Transverse colon (tissue), 3 donors: ENCODE measurements at regions not wholly inside any gene's neighbourhood (a gene's known extent, or its start where the extent isn't known, plus 50 kb on each side); places are given as distances from the start of the nearest gene placed in this dataset.

Experiments used
- EP300 ChIP-seq: sonication (generic); formaldehyde crosslinking; IDR thresholded peaks from one replicate; pipeline ENCODE4 v1.6.1; 2017; ENCODE audit warnings: antibody characterized with exemption, low read depth
- POLR2A ChIP-seq: fragments of 450-650 bp; IDR thresholded peaks from one replicate; pipeline ENCODE4 v1.6.1; 2016; ENCODE audit warnings: antibody characterized with exemption, mild to moderate bottlenecking, moderate library complexity
- TF ChIP-seq, protein P1 (sequence below), 5 experiments: fragments of 200-600 bp in 3 of 5; fragments of 450-650 bp in 2 of 5; sonication (generic) in 3 of 5; IDR thresholded peaks; 1 replicate in 2 of 5; 2 replicates in 3 of 5; pipeline ENCODE4 v1.5.1; 2016 to 2017; ENCODE audit warnings: antibody characterized with exemption in 5 of 5, inconsistent platforms in 3 of 5, mild to moderate bottlenecking in 2 of 5, moderate library complexity in 1 of 5

DNA sequence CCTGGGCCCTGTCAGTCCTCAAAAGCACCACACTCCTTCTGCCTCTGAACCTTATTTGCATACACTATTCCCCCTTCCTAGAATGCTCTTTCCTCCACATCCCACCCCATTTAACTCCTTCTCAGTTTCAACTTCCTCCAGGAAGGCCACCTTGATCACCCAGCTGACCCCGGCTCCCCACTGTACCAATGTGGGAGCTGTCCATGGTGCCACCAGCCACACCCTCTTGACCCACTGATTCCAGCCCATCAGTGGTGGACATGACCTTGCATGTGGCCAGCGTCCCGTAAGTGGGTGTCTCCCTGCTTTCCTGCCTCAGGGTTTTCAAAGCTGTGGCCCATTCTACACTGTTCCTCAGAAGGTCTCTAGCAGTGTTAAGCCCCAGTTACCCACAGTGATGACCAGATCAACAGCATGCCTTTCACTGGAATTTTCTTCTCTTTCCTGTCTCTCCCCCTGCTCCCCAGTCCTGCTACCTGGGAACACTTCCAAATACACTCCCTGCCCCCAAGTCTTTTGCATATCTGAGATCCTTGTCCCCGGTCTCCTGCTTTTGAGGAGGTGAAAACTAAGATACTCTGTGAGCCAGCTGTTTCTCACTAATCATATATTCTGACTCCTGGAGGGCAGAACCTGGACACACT lies 346.6 kb downstream of the MN1 start:
- TF ChIP-seq POLR2A: no peak
- TF ChIP-seq, protein P1, sequence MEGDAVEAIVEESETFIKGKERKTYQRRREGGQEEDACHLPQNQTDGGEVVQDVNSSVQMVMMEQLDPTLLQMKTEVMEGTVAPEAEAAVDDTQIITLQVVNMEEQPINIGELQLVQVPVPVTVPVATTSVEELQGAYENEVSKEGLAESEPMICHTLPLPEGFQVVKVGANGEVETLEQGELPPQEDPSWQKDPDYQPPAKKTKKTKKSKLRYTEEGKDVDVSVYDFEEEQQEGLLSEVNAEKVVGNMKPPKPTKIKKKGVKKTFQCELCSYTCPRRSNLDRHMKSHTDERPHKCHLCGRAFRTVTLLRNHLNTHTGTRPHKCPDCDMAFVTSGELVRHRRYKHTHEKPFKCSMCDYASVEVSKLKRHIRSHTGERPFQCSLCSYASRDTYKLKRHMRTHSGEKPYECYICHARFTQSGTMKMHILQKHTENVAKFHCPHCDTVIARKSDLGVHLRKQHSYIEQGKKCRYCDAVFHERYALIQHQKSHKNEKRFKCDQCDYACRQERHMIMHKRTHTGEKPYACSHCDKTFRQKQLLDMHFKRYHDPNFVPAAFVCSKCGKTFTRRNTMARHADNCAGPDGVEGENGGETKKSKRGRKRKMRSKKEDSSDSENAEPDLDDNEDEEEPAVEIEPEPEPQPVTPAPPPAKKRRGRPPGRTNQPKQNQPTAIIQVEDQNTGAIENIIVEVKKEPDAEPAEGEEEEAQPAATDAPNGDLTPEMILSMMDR (IDR thresholded peaks at IDR 0.05): no peak
- no peak for TF ChIP-seq EP300
